HepG2 (cell line): ENCODE measurements at regions not wholly inside any gene's neighbourhood (a gene's known extent, or its start where the extent isn't known, plus 50 kb on each side); places are given as distances from the start of the nearest gene placed in this dataset.

Source experiments
- ATAC-seq: fragments of 200-7000 bp; cut with Tn5 transposase; 3 replicates; pipeline ENCODE4 v1.9.1; 2020; ENCODE audit warnings: mild to moderate bottlenecking, moderate library complexity
- BruUV-seq: library from RNA; stranded (reverse); fragments of 400-500 nt; replicated peaks from 2 replicates; lab custom pipeline; 2021; lab: Mats Ljungman, UMichigan
- CTCF ChIA-PET: fragments of 300-600 bp; formaldehyde crosslinking; extraction: SDS; loops from one replicate; lab custom pipeline; 2021; ENCODE audit warnings: low total read pairs, inconsistent platforms, low intra/inter-chr PET ratio; lab: Yijun Ruan, JAX
- POLR2A ChIA-PET: fragments of 350-600 bp; sonication (Branson Sonifier 250); formaldehyde crosslinking; loops from one replicate; lab custom pipeline; 2020; ENCODE audit warnings: antibody characterized with exemption, inconsistent platforms; lab: Yijun Ruan, JAX
- DNase-seq: peaks from one replicate; pipeline ENCODE4 v3.0.0-alpha.2; 2015; ENCODE audit warnings: low spot score
- FAIRE-seq: peaks from 3 replicates; lab custom pipeline; 2011; peaks lifted over from hg19 to GRCh38; lab: Jason Lieb, UNC
- H2AFZ ChIP-seq: one replicate; pipeline ENCODE4 v1.6.1; 2011; ENCODE audit warnings: low read length, inconsistent platforms
- H3K27ac ChIP-seq: fragments of 300-600 bp; 3 replicates; pipeline ENCODE4 v1.8.0; 2011; ENCODE audit warnings: mixed run types, mild to moderate bottlenecking, mixed read lengths, low read length, inconsistent platforms; ENCODE audit not compliant: insufficient read depth; ENCODE audit errors: extremely low read length
- H3K27me3 ChIP-seq, 2 experiments: fragments of 200-600 bp in 1 of 2; 2 replicates in 1 of 2; 3 replicates in 1 of 2; pipeline versions ENCODE4 v1.6.0 to v1.8.0; 2011; ENCODE audit warnings: low read length in 2 of 2, mild to moderate bottlenecking in 2 of 2, moderate library complexity in 2 of 2, inconsistent platforms in 1 of 2; ENCODE audit not compliant: insufficient read depth in 2 of 2, control insufficient read depth in 1 of 2
- H3K36me3 ChIP-seq, 2 experiments: fragments of 200-600 bp in 1 of 2; replicated peaks in 1 of 2; 2 replicates in 1 of 2; 3 replicates in 1 of 2; pipeline versions ENCODE4 v1.5.1 to v1.8.0; 2011; ENCODE audit warnings: low read length in 2 of 2, inconsistent platforms in 1 of 2; ENCODE audit not compliant: insufficient read depth in 2 of 2, control insufficient read depth in 1 of 2
- H3K4me1 ChIP-seq: 2 replicates; pipeline ENCODE4 v1.5.1; 2012; ENCODE audit warnings: low read length, inconsistent platforms; ENCODE audit not compliant: insufficient read depth
- H3K4me2 ChIP-seq: 2 replicates; pipeline ENCODE4 v1.6.0; 2011; ENCODE audit warnings: low read depth, low read length, inconsistent platforms
- H3K4me3 ChIP-seq, 3 experiments: fragments of 200-600 bp in 1 of 3; sonication (generic), shearing (Covaris generic) in 1 of 3; replicated peaks in 1 of 3; 2 replicates each; pipeline ENCODE4 v1.5.1; 2011 to 2016; ENCODE audit warnings: low read length in 3 of 3, inconsistent platforms in 2 of 3, low read depth in 2 of 3, mild to moderate bottlenecking in 2 of 3, control low read depth in 1 of 3, mixed read lengths in 1 of 3; ENCODE audit not compliant: insufficient read depth in 1 of 3
- H3K79me2 ChIP-seq: one replicate; pipeline ENCODE4 v1.6.1; 2011; ENCODE audit warnings: low read length, inconsistent platforms; ENCODE audit not compliant: insufficient read depth
- H3K9ac ChIP-seq: 2 replicates; pipeline ENCODE4 v1.6.0; 2011; ENCODE audit warnings: mild to moderate bottlenecking, low read depth, low read length, inconsistent platforms; ENCODE audit not compliant: insufficient read depth
- H3K9me3 ChIP-seq: 2 replicates; pipeline ENCODE4 v1.5.1; 2012; ENCODE audit warnings: mild to moderate bottlenecking, low read length
- H4K20me1 ChIP-seq: 2 replicates; pipeline ENCODE4 v1.6.0; 2011; ENCODE audit warnings: inconsistent platforms, mild to moderate bottlenecking, low read length, moderate library complexity; ENCODE audit not compliant: insufficient read depth
- ATF7-NPFF ChIP-seq: sonication (generic); formaldehyde crosslinking; IDR thresholded peaks from 2 replicates; pipeline ENCODE4 v1.8.1; 2023; ENCODE audit warnings: mild to moderate bottlenecking, low read depth, missing genetic modification reagents, moderate library complexity
- BRCA1 ChIP-seq: sonication (generic); formaldehyde crosslinking; IDR thresholded peaks from 2 replicates; pipeline ENCODE4 v1.4.0; 2020; ENCODE audit warnings: missing genetic modification reagents
- CBX5 ChIP-seq: sonication (generic); formaldehyde crosslinking; IDR thresholded peaks from 2 replicates; pipeline ENCODE4 v1.4.0; 2020; ENCODE audit warnings: missing genetic modification reagents, borderline replicate concordance
- CHCHD3 ChIP-seq: sonication (generic); formaldehyde crosslinking; IDR thresholded peaks from 2 replicates; pipeline ENCODE4 v1.8.0; 2022; ENCODE audit warnings: mild to moderate bottlenecking, missing genetic modification reagents, moderate library complexity
- NCOA1 ChIP-seq: sonication (generic); formaldehyde crosslinking; IDR thresholded peaks from 2 replicates; pipeline ENCODE4 v1.9.0; 2021; ENCODE audit warnings: missing genetic modification reagents
- NR2F6 ChIP-seq, 2 experiments: IDR thresholded peaks; 2 replicates each; pipeline ENCODE4 v1.6.1; 2016; ENCODE audit warnings: antibody characterized with exemption in 1 of 2, mild to moderate bottlenecking in 1 of 2
- POGZ ChIP-seq: sonication (generic); formaldehyde crosslinking; IDR thresholded peaks from 2 replicates; pipeline ENCODE4 v1.4.0; 2020; ENCODE audit warnings: mild to moderate bottlenecking, missing genetic modification reagents
- PPARG ChIP-seq: conservative IDR thresholded peaks from 2 replicates; pipeline ENCODE4 v1.6.1; 2016; ENCODE audit warnings: missing biosample characterization, missing genetic modification reagents
- PRDM15 ChIP-seq: sonication (generic); formaldehyde crosslinking; IDR thresholded peaks from 2 replicates; pipeline ENCODE4 v1.4.0; 2020; ENCODE audit warnings: missing genetic modification reagents
- SMAD9 ChIP-seq: sonication (generic); formaldehyde crosslinking; IDR thresholded peaks from 2 replicates; pipeline ENCODE4 v1.5.1; 2020; ENCODE audit warnings: mild to moderate bottlenecking, missing genetic modification reagents
- SNAPC2 ChIP-seq: sonication (generic); formaldehyde crosslinking; IDR thresholded peaks from 2 replicates; pipeline ENCODE4 v1.8.1; 2022; ENCODE audit warnings: mild to moderate bottlenecking, missing genetic modification reagents
- THYN1 ChIP-seq: sonication (generic); formaldehyde crosslinking; IDR thresholded peaks from 2 replicates; pipeline ENCODE4 v1.8.1; 2023; ENCODE audit warnings: low read depth, mild to moderate bottlenecking, moderate library complexity, missing genetic modification reagents, borderline replicate concordance
- ZBTB26 ChIP-seq: IDR thresholded peaks from 2 replicates; pipeline ENCODE4 v1.6.1; 2016; ENCODE audit warnings: missing compliant biosample characterization, missing genetic modification reagents, borderline replicate concordance
- ZFP1 ChIP-seq: IDR thresholded peaks from 2 replicates; pipeline ENCODE4 v1.6.1; 2016
- ZMYM4 ChIP-seq: sonication (generic); formaldehyde crosslinking; IDR thresholded peaks from 2 replicates; pipeline ENCODE4 v1.8.1; 2023; ENCODE audit warnings: mild to moderate bottlenecking, missing genetic modification reagents
- ZNF274 ChIP-seq: sonication (generic); formaldehyde crosslinking; IDR thresholded peaks from 2 replicates; pipeline ENCODE4 v1.5.1; 2020; ENCODE audit warnings: mild to moderate bottlenecking, missing genetic modification reagents
- ZNF317 ChIP-seq: sonication (generic); formaldehyde crosslinking; IDR thresholded peaks from 2 replicates; pipeline ENCODE4 v1.5.0; 2020; ENCODE audit warnings: mild to moderate bottlenecking, missing genetic modification reagents
- ZNF678 ChIP-seq: sonication (generic); formaldehyde crosslinking; IDR thresholded peaks from 2 replicates; pipeline ENCODE4 v1.4.0; 2020; ENCODE audit warnings: mild to moderate bottlenecking, missing genetic modification reagents
- ZSCAN5A ChIP-seq: sonication (generic); formaldehyde crosslinking; IDR thresholded peaks from 2 replicates; pipeline ENCODE4 v1.8.0; 2022; ENCODE audit warnings: mild to moderate bottlenecking, missing genetic modification reagents, borderline replicate concordance
- WGBS: methylation state at CpG from one replicate; pipeline ENCODE4 v1.1.6; 2017; ENCODE audit warnings: low lambda C conversion rate; 5-methylcytosine and 5-hydroxymethylcytosine counted together
- in situ Hi-C: cut with HindIII; loops from 2 replicates; pipeline ENCODE4 v1.10.0; 2017; ENCODE audit warnings: low pct_unique_long_range_greater_than_20kb; ENCODE audit not compliant: extremely low pct_ligation_motif_present
- intact Hi-C: fragments of 100-400 bp; cut with micrococcal nuclease; formaldehyde crosslinking; loops from one replicate; pipeline ENCODE4 v1.10.0; 2022; ENCODE audit not compliant: unreplicated experiment

GRCh38 chr11:131137046-131137445 lies 220.8 kb upstream of the SNX19 start (continued):
- no peak for TF ChIP-seq ZNF274 (CRISPR knock-in tag)
- TF ChIP-seq ZFP1 (CRISPR knock-in tag): no peak
- TF ChIP-seq CHCHD3 (CRISPR knock-in tag): no peak

GRCh38 chr11:131138731-131139130 lies 222.5 kb upstream of the SNX19 start:
- H3K4me3 ChIP-seq: no peak overlapping the region
- H3K9ac ChIP-seq: no peak overlapping the region
- ChIA-PET CTCF (no interaction called here), POLR2A (no interaction called here)
- WGBS: 15% methylated on average over 4 of the region's 4 CpGs
- H3K4me1 ChIP-seq: no peaks in the 10 kb centered on the region
- H3K27ac ChIP-seq: no peak overlapping the region
- DNase-seq (no peak), ATAC-seq (no peak), FAIRE-seq (no peak)
- in situ Hi-C loops: no loop called here
- no peaks in the 10 kb centered on the region for H3K27me3 ChIP-seq
- no peak overlapping the region for H2AFZ ChIP-seq
- H3K4me2 ChIP-seq: no peak overlapping the region
- no TSS peak for BruUV-seq
- H3K79me2 ChIP-seq: no peaks in the 10 kb centered on the region
- no peaks in the 10 kb centered on the region for H4K20me1 ChIP-seq
- no peaks in the 10 kb centered on the region for H3K9me3 ChIP-seq
- no peaks in the 10 kb centered on the region for H3K36me3 ChIP-seq
- intact Hi-C loops: no loop called here
- TF ChIP-seq PRDM15 (CRISPR knock-in tag) (no peak), ZMYM4 (no peak), SNAPC2 (CRISPR knock-in tag) (no peak), CBX5 (CRISPR knock-in tag) (no peak), SMAD9 (CRISPR knock-in tag) (no peak), NR2F6 (IDR thresholded peaks at IDR 0.05) (no peak), NR2F6 (CRISPR knock-in tag; IDR thresholded peaks at IDR 0.05) (no peak), ZBTB26 (CRISPR knock-in tag) (no peak), NCOA1 (no peak), PPARG (CRISPR knock-in tag) (no peak), ZNF317 (CRISPR knock-in tag) (no peak), ATF7-NPFF (no peak), BRCA1 (CRISPR knock-in tag) (no peak), ZNF678 (no peak), THYN1 (no peak), POGZ (CRISPR knock-in tag) (no peak), ZSCAN5A (CRISPR knock-in tag) (no peak)
